ENCODE measurements at regions not wholly inside any gene's neighbourhood (a gene's known extent, or its start where the extent isn't known, plus 50 kb on each side); places are given as distances from the start of the nearest gene placed in this dataset.

- H3K79me2 ChIP-seq (ENCODE audit: control insufficient read depth, insufficient read depth, low read length): no peaks in the 10 kb centered on the region
- no peaks in the 10 kb centered on the region for H3K27me3 ChIP-seq (ENCODE audit: control insufficient read depth, extremely low read depth, insufficient read depth, low read length)
- H3K9ac ChIP-seq (ENCODE audit: control insufficient read depth, extremely low read depth, insufficient read depth, low read length): no peak overlapping the region
- FAIRE-seq (no peak), DNase-seq (ENCODE audit: low read depth, low spot score) (no peak)
- no peaks in the 10 kb centered on the region for H4K20me1 ChIP-seq (ENCODE audit: control insufficient read depth, extremely low read depth, insufficient read depth, low read length)
- H3K9me1 ChIP-seq (ENCODE audit: control insufficient read depth, extremely low read depth, insufficient read depth, low read length): no peaks in the 10 kb centered on the region
- no peak for TF ChIP-seq CTCF (optimal IDR thresholded peaks at IDR 0.05 in 1 of 3, IDR thresholded peaks at IDR 0.05 in 1 of 3, conservative IDR thresholded peaks at IDR 0.05 in 1 of 3; ENCODE audit: extremely low read depth in 1 of 3, insufficient read depth in 2 of 3, low read length in 3 of 3)
- no peak for TF ChIP-seq EZH2 (IDR thresholded peaks at IDR 0.05; ENCODE audit: low read length)
- dilution Hi-C loops (cut with MboI; ENCODE audit: extremely low pct_ligation_motif_present, low sequenced_read_pairs): no loop called here
- no peaks in the 10 kb centered on the region for H3K9me3 ChIP-seq (ENCODE audit: control insufficient read depth, low read depth, low read length)
- no peak overlapping the region for H2AFZ ChIP-seq (ENCODE audit: control insufficient read depth, low read length)
- H3K27ac ChIP-seq (ENCODE audit: control insufficient read depth, insufficient read depth, low read length): no peak overlapping the region
- H3K36me3 ChIP-seq (ENCODE audit: control insufficient read depth in 2 of 2, extremely low read depth in 1 of 2, insufficient read depth in 2 of 2, low read length in 2 of 2): no peaks in the 10 kb centered on the region
- H3K4me2 ChIP-seq (ENCODE audit: control insufficient read depth, extremely low read depth, insufficient read depth, low read depth, low read length): no peak overlapping the region
- H3K4me1 ChIP-seq (ENCODE audit: control insufficient read depth, extremely low read depth, insufficient read depth, low read length): no peaks in the 10 kb centered on the region
- no peak overlapping the region for H3K4me3 ChIP-seq (ENCODE audit: control insufficient read depth in 2 of 3, extremely low read depth in 1 of 3, insufficient read depth in 2 of 3, low read depth in 1 of 3, low read length in 3 of 3)
These were observed 86.2 kb upstream of the PCDH10 start for GRCh38 chr4:133062851-133063250.

- Histone ChIP-seq H3K9ac (ENCODE audit: control insufficient read depth, extremely low read depth, insufficient read depth, low read length) (no peak overlapping the region), H4K20me1 (ENCODE audit: control insufficient read depth, extremely low read depth, insufficient read depth, low read length) (no peaks in the 10 kb centered on the region), H3K36me3 (ENCODE audit: control insufficient read depth in 2 of 2, extremely low read depth in 1 of 2, insufficient read depth in 2 of 2, low read length in 2 of 2) (no peaks in the 10 kb centered on the region), H3K4me3 (ENCODE audit: control insufficient read depth in 2 of 3, extremely low read depth in 1 of 3, insufficient read depth in 2 of 3, low read depth in 1 of 3, low read length in 3 of 3) (no peak overlapping the region), H3K9me3 (ENCODE audit: control insufficient read depth, low read depth, low read length) (peaks cover 3% of the 10 kb centered on the region), H3K9me1 (ENCODE audit: control insufficient read depth, extremely low read depth, insufficient read depth, low read length) (no peaks in the 10 kb centered on the region), H3K4me2 (ENCODE audit: control insufficient read depth, extremely low read depth, insufficient read depth, low read depth, low read length) (no peak overlapping the region), H3K27ac (ENCODE audit: control insufficient read depth, insufficient read depth, low read length) (no peak overlapping the region), H3K27me3 (ENCODE audit: control insufficient read depth, extremely low read depth, insufficient read depth, low read length) (no peaks in the 10 kb centered on the region), H3K79me2 (ENCODE audit: control insufficient read depth, insufficient read depth, low read length) (no peaks in the 10 kb centered on the region), H3K4me1 (ENCODE audit: control insufficient read depth, extremely low read depth, insufficient read depth, low read length) (no peaks in the 10 kb centered on the region), H2AFZ (ENCODE audit: control insufficient read depth, low read length) (no peak overlapping the region)
- FAIRE-seq: no peak
- no peak for DNase-seq (ENCODE audit: low read depth, low spot score)
- TF ChIP-seq EZH2 (IDR thresholded peaks at IDR 0.05; ENCODE audit: low read length) (no peak), CTCF (optimal IDR thresholded peaks at IDR 0.05 in 1 of 3, IDR thresholded peaks at IDR 0.05 in 1 of 3, conservative IDR thresholded peaks at IDR 0.05 in 1 of 3; ENCODE audit: extremely low read depth in 1 of 3, insufficient read depth in 2 of 3, low read length in 3 of 3) (no peak)
- dilution Hi-C loops (cut with MboI; ENCODE audit: extremely low pct_ligation_motif_present, low sequenced_read_pairs): no loop called here
These were observed 81.0 kb upstream of the PCDH10 start for GRCh38 chr4:133068083-133068482.
